Parathyroid adenoma (tissue), 2 donors: ENCODE measurements at regions not wholly inside any gene's neighbourhood (a gene's known extent, or its start where the extent isn't known, plus 50 kb on each side); places are given as distances from the start of the nearest gene placed in this dataset.

ENCODE experiments used
- H2AFZ ChIP-seq: fragments of 300-600 bp; sonication (generic); one replicate; pipeline ENCODE4 v1.7.0; 2017; ENCODE audit warnings: antibody characterized with exemption, mild to moderate bottlenecking
- H3K27ac ChIP-seq: fragments of 300-600 bp; sonication (generic); one replicate; pipeline ENCODE4 v1.7.0; 2017
- H3K27me3 ChIP-seq: fragments of 300-600 bp; sonication (generic); one replicate; pipeline ENCODE4 v1.7.0; 2017; ENCODE audit warnings: low read length; ENCODE audit not compliant: control insufficient read depth, insufficient read depth
- H3K36me3 ChIP-seq: fragments of 300-600 bp; sonication (generic); one replicate; pipeline ENCODE4 v1.7.0; 2017; ENCODE audit warnings: low read length; ENCODE audit not compliant: control insufficient read depth, insufficient read depth
- H3K4me1 ChIP-seq: fragments of 300-600 bp; sonication (generic); one replicate; pipeline ENCODE4 v1.7.0; 2017; ENCODE audit warnings: control low read depth
- H3K4me2 ChIP-seq: fragments of 300-600 bp; sonication (generic); one replicate; pipeline ENCODE4 v1.7.0; 2017; ENCODE audit warnings: low read length
- H3K4me3 ChIP-seq: fragments of 300-600 bp; sonication (generic); one replicate; pipeline ENCODE4 v1.7.0; 2017; ENCODE audit warnings: low read depth, low read length
- H3K79me2 ChIP-seq: fragments of 300-600 bp; sonication (generic); one replicate; pipeline ENCODE4 v1.7.0; 2017; ENCODE audit warnings: control low read depth
- H3K9ac ChIP-seq: fragments of 300-600 bp; sonication (generic); one replicate; pipeline ENCODE4 v1.7.0; 2017; ENCODE audit warnings: mild to moderate bottlenecking
- H3K9me3 ChIP-seq: fragments of 300-600 bp; sonication (generic); one replicate; pipeline ENCODE4 v1.7.0; 2017; ENCODE audit warnings: low read length; ENCODE audit not compliant: control insufficient read depth
- CTCF ChIP-seq: fragments of 300-600 bp; sonication (generic); IDR thresholded peaks from one replicate; pipeline ENCODE4 v1.7.0; 2017; ENCODE audit warnings: antibody characterized with exemption, mild to moderate bottlenecking
- donor health status: primary hyperparathyroidism.

- Histone ChIP-seq H3K4me1 (no peaks in the 10 kb centered on the region), H3K9me3 (no peaks in the 10 kb centered on the region), H3K36me3 (no peaks in the 10 kb centered on the region), H3K4me3 (no peak overlapping the region), H3K9ac (no peak overlapping the region), H3K4me2 (no peak overlapping the region), H3K27me3 (no peaks in the 10 kb centered on the region), H3K27ac (no peak overlapping the region), H3K79me2 (no peaks in the 10 kb centered on the region), H2AFZ (no peak overlapping the region)
- no peak for TF ChIP-seq CTCF
Observed at GRCh38 chr10:4094751-4095150, 309.7 kb upstream of the KLF6 start.

- no peaks in the 10 kb centered on the region for H3K4me1 ChIP-seq
- H3K4me3 ChIP-seq, result no peak overlapping the region
- no peaks in the 10 kb centered on the region for H3K36me3 ChIP-seq
- no peak overlapping the region for H3K4me2 ChIP-seq
- no peak for TF ChIP-seq CTCF
- H2AFZ ChIP-seq, result no peak overlapping the region
- H3K27me3 ChIP-seq, result no peaks in the 10 kb centered on the region
- H3K79me2 ChIP-seq, result no peaks in the 10 kb centered on the region
- no peaks in the 10 kb centered on the region for H3K9me3 ChIP-seq
- no peak overlapping the region for H3K9ac ChIP-seq
- no peak overlapping the region for H3K27ac ChIP-seq
Observed at GRCh38 chr10:4093438-4093837, 308.4 kb upstream of the KLF6 start.

- no peak for TF ChIP-seq CTCF
- Histone ChIP-seq H3K4me3 (no peak overlapping the region), H3K9me3 (no peaks in the 10 kb centered on the region), H3K4me2 (no peak overlapping the region), H3K79me2 (no peaks in the 10 kb centered on the region), H3K9ac (no peak overlapping the region), H2AFZ (no peak overlapping the region), H3K27ac (no peak overlapping the region), H3K4me1 (no peaks in the 10 kb centered on the region), H3K36me3 (no peaks in the 10 kb centered on the region), H3K27me3 (no peaks in the 10 kb centered on the region)
Observed at GRCh38 chr10:4088354-4089066, 303.5 kb upstream of the KLF6 start.

- Histone ChIP-seq H3K79me2 (no peaks in the 10 kb centered on the region), H3K9me3 (no peaks in the 10 kb centered on the region), H3K4me3 (no peak overlapping the region), H3K4me1 (no peaks in the 10 kb centered on the region), H3K27me3 (no peaks in the 10 kb centered on the region), H3K36me3 (no peaks in the 10 kb centered on the region), H2AFZ (no peak overlapping the region), H3K4me2 (no peak overlapping the region), H3K9ac (no peak overlapping the region), H3K27ac (no peak overlapping the region)
- no peak for TF ChIP-seq CTCF
Observed at GRCh38 chr10:4086131-4086898, 301.3 kb upstream of the KLF6 start.
